ENCODE measurements at regions not wholly inside any gene's neighbourhood (a gene's known extent, or its start where the extent isn't known, plus 50 kb on each side); places are given as distances from the start of the nearest gene placed in this dataset.

DNA sequence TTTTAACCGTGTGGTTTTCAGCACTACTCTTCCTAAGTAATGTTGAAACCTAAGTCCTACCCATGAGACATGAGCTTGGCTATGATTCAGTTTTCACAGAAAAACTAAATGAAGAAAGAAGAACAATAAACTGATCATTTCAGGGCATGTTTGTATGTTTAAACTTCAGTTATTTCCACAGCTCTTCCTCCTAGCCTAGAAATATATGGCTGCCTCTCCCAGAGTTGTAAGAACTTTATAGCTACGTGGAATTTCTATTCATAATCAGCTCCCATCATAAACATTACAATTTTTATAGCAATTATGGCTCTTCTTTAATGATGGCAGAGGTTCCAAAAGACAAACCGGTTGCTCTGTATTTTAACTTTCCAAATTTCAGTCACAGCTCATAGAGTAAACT lies 314.7 kb upstream of the ADAMTSL1 start:
- FAIRE-seq, result no peak

DNA sequence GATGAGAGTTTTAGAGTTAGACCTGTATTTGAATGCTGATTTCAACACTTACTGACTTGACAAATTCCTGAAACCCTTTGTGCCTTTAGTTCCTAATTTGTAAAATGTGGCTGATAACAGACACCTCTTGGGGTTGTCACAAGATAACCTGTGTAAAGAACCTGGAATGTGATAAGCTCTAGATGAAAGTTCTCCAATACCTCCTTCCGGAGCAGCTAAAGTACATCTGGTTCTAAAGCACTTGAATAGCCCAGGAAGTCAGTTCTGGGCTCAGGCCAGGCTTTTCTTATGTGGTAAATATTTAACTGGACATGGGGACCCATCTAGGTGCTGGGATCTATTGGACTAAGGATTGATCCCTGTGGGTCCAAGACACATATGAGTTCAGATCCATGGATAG lies 310.8 kb upstream of the ADAMTSL1 start:
- FAIRE-seq, result no peak

DNA sequence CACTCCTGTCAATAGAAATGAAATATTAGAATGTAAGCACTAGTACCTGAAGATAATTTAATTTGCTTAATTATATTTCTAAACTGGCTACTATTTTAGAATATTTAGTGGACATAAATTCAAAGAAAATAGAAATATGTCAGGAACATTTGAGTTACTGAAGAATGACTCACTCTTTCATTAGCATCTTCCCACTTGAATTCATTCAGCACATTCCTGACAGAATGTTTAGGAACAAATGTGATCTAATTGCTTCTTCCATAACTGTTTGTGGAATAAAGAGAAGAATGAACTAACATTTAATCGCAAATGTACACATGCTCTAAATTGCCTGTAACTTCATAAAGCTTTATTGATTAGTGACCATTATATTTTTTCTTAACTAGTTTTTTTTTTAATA lies 306.2 kb upstream of the ADAMTSL1 start:
- FAIRE-seq, result no peak

DNA sequence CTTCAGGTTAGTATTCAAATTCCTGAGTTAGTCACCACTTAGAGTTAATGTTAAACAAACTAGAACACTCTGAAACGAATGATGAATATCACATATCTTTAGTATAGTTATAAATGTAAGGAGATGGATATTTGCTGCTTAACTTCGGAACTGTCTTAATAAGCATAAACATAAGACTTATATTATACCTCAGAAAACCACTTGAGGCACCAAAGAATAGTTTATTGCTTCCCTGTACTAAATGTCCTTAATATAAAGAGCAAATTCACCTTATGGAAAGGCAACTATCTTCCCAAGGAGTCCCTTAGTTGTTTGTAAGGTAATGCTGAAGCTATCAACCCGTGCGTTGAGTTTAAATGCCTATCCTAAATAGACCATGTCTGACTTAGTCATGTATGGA lies 300.0 kb upstream of the ADAMTSL1 start:
- no peak for FAIRE-seq

DNA sequence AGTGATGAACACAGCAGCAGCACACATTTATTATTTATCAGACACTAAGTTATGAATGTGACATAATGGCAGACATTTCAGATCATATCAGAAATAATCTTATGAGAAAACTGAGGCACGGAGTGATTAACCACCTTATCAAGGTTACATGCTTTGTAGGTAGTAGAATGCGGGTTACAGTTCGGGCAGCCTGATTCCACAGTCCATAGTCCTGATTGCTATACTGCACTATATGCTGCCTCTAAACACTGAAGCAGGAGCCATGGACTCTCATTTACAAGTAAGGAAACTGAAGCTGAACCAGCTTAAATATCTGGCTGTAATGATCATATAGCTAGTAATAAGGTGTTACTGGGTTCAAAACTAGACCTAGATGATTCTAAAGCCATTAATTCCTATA lies 291.3 kb upstream of the ADAMTSL1 start:
- FAIRE-seq, result no peak

DNA sequence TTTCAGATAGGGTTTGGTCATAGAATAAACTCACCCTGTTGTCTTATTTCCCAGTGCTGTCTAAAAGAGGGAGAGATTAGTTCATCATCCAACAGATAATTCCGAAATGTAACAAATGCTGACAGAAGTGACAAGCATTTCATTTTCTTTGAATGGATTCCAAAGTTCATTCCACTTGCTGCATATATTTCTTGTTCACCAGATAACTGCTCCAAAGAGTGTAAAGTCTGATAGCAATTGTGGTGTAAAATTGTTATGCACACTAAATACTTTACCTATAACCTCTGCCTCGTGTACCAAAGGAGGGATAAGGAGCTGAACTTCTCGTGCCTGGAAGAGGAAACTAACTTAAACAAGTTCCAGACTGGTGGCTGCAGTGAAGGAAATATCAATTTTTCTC lies 290.0 kb upstream of the ADAMTSL1 start:
- FAIRE-seq, result no peak

DNA sequence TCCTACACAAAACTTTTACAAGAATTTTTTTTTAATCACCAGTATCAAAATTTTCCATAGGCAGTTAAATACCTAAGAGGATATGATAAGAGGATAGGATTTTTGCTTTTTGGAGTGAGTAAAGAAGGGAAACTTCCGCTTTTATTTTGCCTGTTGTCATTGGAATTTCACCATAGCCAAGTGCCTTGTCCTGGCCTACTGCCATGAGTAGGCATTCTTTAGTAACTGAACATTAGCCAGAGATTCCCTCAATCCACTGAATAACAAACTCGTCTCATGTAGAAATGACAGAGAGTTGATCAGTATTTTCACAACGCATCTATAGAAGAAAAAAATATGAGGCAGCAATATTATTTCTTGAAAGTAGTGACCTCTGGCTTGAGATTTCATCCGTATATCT lies 289.6 kb upstream of the ADAMTSL1 start:
- FAIRE-seq, result no peak

DNA sequence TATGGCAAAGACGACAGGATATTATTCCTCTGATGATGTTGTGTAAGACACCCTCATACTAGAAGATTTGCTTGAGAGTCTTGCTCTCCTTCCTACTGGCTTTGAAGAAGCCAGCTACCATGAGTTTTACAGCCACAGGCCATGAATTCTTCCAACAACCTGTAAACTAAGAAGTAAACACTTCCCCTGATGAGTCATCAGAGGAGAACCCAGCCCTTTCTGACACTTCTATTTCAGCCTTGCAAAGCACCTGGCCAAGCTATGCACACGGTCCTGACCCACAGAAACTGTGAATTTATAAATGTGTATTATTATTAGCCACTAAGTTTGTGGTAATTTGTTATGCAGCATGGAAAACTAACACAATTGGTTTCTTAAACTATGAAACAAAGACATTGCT lies 288.8 kb upstream of the ADAMTSL1 start:
- FAIRE-seq, result no peak

DNA sequence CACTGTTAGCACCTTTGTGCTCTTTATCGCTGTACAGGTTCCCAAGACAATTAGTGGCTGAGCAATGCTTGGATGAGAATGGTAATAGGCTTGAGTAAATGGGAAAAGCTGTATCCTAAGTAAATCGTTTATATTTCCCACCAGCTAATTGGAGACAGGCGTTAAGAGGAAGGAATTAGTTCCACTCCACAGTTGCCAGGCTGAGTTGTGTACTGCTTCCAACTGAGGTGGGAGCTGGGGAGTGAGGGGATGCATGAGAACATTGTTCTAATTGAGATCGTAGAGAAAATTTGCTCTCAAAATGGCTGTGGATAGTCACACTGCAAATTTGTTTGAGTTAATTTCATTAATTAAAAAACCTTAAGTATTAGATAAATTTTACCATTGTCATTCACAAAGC lies 285.0 kb upstream of the ADAMTSL1 start:
- no peak for FAIRE-seq

DNA sequence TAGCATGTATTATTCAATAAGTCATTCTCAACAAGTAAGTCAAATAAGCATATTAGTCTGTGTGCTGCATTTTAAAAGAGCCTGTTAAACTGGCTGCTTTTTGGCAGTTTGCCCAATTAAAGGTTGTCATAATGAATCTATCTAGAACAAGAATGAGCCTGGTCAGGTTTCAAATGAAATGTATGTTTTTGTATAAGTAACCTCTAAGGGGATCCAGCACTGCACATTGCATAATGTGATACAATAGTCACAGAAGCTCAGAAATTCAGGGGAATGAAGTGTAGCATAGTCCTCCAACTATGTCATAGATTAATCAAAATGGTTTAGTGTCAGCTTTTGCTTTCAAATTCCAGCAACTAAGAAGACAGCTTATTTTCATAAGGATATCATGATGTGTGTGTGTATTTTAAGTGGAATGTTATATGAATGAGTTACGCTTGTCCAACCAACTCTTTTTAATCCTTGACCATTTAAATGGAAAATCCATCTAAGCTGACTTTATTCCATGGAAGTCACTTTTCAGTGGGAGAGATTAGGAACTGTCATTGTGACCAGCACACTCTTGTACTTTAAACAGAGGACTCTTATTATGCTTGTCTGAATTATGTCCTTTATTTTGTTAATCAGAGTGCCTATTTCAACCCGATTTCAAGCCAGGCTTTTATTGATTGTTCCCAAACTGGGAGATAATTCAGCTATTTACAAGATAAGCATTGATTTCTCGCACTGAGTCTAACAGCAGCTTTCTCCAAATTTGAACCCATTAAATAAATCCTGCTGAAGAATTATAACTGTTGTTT lies 283.9 kb upstream of the ADAMTSL1 start:
- no peak for FAIRE-seq

DNA sequence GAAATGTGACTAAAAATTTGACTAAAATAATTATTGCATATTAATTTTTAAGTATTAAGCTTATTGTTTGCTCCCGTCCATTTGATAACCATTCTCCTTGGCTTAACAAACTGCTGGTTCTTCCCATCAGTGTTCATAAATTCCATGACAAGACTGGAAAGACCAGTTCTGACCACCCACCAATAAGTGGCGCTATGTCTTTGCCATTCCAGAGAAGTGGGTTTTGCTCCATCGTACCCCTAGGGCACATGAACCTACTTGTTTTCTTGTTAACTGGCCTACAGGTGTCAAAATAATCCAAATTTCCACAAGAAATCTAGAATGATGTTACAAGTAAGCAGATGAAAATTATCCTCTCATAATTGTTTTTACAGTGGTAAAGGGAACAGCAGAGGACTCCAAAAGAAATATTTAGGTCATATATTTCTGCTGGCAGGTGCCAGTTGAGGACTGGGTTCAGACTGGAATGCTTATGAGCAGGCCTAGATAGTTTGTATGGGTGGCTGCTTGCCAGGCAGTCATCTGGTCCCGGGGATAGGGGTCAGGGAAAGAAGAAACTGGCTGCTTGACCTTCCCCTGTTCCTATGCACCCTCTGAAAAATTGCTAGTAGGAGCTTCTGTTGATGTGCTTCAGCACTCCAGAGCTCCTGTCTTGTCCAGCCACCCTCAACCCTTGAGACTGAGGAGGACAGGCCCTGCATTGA lies 283.1 kb upstream of the ADAMTSL1 start:
- FAIRE-seq, result no peak

DNA sequence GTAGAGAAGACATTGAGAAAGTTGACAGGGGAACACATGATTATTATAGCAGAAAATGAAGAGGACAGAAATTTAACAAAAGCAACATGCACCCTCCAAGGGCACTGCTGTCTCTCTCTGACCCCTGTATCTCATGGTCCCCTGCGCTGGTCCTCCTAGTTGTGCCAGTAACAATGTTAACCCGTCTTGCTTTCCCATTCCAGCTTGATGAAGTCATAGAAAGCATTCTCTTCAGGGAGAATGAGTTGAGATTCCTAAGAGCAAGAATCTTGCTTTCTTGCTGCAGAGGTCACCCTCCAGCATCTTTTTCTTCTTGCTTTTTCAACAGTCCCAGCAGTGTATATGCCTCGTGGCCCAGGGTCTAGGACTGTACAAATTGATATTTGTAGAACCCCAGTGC lies 279.6 kb upstream of the ADAMTSL1 start:
- FAIRE-seq, result no peak

DNA sequence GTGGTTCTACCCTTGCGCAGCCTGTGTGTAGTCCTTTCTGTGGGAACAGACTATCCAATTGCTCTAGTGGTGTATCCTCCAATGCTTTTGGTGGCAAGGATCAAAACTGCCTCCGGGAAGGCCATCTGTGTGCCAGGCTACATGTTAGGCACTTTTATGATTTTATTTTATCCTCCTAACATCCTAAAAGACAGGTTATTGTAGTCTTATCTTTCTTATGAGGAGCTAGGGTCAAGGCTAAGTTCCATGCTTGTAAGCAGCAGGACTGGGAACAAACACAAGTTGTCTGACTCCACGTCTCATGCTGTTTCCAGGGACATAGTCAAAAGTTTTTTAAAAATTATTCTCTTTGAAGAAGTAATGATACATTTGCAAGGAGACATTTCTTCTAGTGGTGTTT lies 278.7 kb upstream of the ADAMTSL1 start:
- no peak for FAIRE-seq

DNA sequence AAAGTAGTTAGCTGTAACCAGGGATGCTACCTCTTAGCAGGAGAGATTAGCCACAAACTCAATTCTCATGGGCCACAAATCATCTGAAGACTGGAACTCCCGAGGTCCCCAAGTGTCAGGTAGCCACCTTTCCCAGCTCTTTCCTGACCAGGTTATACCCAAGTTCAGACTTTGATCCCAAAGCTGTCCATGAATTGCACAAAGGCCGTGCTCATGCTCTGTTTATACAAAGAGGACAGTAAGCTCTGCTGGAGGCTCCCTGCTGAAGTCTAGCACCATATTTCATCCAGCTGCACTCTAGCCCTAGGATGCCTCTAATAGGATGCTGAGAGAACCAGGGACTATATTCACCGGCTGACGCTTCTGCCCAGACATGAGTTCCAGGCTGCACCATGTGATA lies 271.0 kb upstream of the ADAMTSL1 start:
- no peak for FAIRE-seq

DNA sequence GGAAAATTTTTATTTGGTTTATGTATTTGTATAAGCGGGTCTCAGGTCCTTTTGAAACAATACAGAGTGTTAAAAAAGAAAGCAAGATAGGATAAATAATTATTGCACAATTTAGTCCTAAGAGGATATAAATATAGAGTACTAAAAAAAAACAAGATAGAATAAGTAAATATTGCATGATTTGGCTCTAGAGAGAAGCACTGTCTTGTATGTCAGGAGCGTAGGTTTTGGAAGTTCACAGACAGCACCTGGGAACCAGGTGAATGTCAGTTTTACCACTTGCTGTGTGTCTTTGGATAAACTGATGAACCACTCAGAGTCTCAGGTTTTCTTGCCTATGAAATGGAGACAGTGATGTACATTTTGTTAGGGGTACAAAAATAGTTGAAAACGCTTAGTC lies 266.2 kb upstream of the ADAMTSL1 start:
- no peak for FAIRE-seq

DNA sequence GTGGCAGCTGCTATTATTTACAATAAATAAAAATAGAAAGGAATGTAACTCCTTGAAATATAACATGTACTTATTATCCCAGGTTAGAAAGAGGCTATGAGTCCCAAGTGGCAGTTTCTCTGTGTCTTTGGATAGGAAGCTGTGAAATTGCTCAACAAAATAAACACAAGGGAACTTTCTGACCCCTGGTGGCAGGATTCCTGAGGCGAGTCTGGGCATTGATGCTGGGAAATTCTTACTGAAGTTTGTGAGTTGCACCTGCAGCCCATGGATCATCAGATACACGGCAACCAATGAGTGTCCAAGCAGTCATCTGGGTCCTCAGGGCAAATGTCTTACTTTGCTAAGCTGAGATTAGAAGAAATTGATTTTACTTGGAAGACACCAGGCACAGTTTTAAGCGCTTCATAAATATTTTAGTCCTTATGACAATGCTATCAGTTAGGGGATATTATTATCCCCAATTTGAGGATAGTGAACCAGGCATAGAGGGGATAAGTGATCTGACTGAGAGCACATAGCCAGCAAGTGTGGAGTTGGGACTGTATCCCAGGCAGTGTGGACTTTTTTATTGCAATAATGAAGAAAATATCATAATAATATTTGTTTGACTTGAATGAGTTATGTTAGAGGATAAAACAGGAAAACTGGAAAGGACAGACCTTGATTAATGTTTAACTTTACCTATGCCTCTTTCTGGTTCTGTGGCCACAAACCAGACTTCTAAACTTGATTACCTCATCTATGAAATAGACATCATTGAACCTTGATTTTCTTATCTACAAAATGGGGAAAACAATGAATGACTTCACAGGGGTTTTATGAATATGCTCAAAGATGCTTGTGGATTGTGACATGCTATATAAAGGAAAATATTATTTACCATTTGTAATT lies 265.5 kb upstream of the ADAMTSL1 start:
- no peak for FAIRE-seq

DNA sequence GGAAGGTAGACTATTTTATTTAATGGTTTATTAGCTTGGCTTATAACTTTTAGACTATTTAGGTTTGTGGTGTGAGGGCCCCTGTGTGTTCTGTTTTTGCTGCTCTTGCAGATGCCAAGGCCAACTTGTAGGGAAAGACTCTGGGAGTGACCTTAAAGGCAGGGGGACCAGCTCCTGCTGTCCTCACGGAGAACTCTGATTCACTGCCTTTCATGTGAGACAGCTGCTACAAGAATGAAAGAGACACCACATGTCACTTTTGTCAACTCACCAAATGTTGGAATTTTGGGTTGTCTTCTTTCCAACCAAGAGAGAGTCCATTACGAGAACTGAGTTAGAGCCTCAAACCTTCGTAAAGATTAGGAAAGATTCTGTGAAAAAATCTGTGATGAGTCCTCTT lies 258.3 kb upstream of the ADAMTSL1 start:
- FAIRE-seq, result no peak

DNA sequence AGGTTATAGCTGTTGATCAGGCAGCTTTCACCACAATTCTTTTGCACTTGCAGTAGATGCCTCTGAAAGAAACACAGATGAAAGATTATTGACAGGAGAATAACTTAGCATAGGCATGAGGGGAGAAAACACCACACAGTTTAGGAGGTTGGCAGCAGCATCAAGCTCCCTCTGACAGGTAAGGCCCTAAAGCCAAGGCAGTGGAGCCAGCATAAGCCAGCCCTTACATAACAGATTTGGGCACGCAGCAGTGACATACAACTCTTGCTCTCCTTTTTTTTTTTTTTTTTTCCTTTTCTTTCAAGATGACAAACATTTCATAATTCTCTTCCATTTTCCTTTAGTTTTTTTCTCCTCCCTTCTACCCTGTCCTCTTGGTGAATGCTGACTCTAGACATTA lies 257.6 kb upstream of the ADAMTSL1 start:
- FAIRE-seq, result no peak

DNA sequence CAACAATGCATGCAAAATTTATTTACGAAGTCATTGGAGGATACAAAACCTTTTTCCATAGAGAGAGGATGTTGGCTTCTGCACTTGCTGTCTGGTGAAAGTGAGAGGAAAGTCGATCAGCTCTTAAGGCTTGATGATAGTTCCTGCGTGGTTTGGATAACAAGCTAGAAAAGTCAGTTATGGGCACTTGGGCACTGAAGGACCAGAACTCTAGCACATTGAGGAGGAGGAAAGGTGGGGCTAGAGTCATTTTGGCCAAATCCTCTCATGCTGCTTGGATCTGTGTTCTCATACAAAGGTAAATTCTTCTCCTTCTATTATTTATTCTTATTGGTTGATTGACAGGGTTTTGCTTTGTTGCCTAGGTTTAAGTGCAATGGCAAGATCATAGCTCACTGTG lies 245.9 kb upstream of the ADAMTSL1 start:
- FAIRE-seq, result no peak

DNA sequence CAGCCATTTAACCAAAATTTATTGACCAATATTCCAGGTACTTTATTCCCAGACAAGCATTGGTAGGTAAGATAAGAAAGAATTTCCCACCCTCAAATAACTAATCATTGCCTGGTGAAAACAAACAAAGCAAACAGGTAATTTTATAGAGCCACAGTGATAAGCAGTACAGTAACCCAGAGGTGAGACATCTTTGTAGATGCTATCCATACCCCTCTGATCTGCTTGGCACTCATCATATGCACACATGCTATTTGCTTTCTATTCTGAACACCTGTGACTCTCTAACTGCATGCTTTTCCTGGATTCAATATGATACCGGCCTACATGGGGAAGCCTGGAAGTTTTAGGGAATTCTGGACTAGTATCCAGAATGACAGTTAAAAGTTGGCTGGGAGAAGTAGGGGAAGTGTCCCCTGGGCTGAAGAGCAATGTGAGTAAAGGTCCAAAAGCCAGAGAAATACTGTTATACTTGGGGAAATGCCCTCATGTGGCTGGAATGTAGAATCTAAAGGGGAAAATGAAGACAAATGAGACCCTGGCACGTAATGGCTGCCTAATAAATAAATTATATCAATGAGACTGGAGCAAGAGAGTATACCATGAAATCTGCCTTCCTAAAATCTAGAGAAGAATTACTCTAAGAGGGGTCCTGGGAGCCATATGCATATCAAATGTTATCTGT lies 243.8 kb upstream of the ADAMTSL1 start:
- FAIRE-seq, result no peak

DNA sequence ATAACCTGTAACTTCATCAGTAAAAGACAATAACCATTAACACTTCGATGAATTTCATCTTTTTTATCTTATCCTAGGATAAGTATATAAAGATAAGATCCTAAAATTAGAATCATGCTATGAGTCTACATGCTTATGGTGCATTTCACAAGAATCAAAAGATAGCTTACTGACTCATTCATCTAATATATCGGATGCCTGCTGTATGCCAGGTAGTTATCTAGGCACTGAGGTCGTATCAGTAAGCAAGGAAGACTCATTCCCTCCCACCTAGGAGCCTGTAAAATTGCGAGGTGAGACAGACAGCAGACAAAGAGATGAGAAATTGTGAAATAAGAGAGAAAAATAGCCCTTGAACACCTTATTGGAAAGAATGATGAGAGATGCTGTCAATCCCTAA lies 240.6 kb upstream of the ADAMTSL1 start:
- FAIRE-seq, result no peak

DNA sequence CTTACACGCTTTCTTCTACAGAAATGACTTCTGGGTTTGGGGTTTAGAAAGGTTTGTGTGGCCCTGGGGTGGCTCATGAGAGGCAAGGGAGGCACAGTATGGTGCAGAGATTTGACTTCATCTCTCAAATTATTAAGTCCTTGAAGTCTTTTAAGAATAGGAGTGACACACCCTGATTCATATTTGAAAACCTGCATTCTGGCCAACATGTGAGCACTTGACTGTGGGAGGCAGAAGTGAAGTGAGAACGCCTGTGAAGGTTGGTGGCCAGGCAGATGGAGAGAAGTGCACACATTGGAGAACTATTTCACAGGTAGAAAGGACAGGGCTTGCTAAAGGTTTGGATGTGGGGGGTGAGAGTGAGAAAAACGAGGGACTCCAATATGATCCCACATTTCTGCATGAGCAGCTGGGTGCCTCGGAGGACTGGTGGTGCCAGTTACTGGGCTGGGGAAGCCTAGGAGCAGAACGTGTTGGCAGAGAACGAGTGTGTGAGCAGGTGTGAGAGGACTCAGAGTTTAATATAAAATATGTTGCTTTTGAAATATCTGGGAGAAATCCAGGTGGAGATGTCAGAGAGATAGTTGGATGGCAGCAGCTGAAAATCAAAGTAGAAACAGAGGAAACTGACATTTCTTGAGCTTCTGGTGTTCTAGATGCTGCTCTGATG lies 240.0 kb upstream of the ADAMTSL1 start:
- no peak for FAIRE-seq

Measured in endometrium (tissue), 2 donors.